ENCODE measurements at regions not wholly inside any gene's neighbourhood (a gene's known extent, or its start where the extent isn't known, plus 50 kb on each side); places are given as distances from the start of the nearest gene placed in this dataset.

GRCh38 chrX:39484159-39485068, 613.3 kb downstream of the BCOR start:
- ATAC-seq (ENCODE audit: low read depth): no peak
- TF ChIP-seq CTCF (IDR thresholded peaks at IDR 0.05): no peak
- Mint-ChIP-seq H3K27ac (no peak overlapping the region), H3K4me3 (no peak overlapping the region), H3K9me3 (no peaks in the 10 kb centered on the region), H3K36me3 (ENCODE audit: low read depth) (no peaks in the 10 kb centered on the region), H3K27me3 (no peaks in the 10 kb centered on the region), H3K4me1 (peaks cover 9% of the 10 kb centered on the region)
- ChIA-PET POLR2A (no interaction called here), CTCF (no interaction called here)
- intact Hi-C loops (cut with micrococcal nuclease): no loop called here
- DNase-seq: no peak

GRCh38 chrX:39487166-39487968, 610.4 kb downstream of the BCOR start:
- Mint-ChIP-seq H3K36me3 (ENCODE audit: low read depth) (no peaks in the 10 kb centered on the region), H3K9me3 (no peaks in the 10 kb centered on the region), H3K4me1 (peaks cover 31% of the 10 kb centered on the region), H3K4me3 (no peak overlapping the region), H3K27me3 (no peaks in the 10 kb centered on the region), H3K27ac (no peak overlapping the region)
- TF ChIP-seq CTCF (IDR thresholded peaks at IDR 0.05): no peak
- no peak for ATAC-seq (ENCODE audit: low read depth)
- CTCF ChIA-PET: no interaction called here
- no peak for DNase-seq
- POLR2A ChIA-PET: no interaction called here
- intact Hi-C loops (cut with micrococcal nuclease): no loop called here

GRCh38 chrX:39487969-39488330, 609.8 kb downstream of the BCOR start:
- Mint-ChIP-seq H3K4me3 (no peak overlapping the region), H3K27ac (no peak overlapping the region), H3K36me3 (ENCODE audit: low read depth) (no peaks in the 10 kb centered on the region), H3K4me1 (peaks cover 37% of the 10 kb centered on the region), H3K27me3 (no peaks in the 10 kb centered on the region), H3K9me3 (no peaks in the 10 kb centered on the region)
- DNase-seq (no peak), ATAC-seq (ENCODE audit: low read depth) (no peak)
- intact Hi-C loops (cut with micrococcal nuclease): no loop called here
- TF ChIP-seq CTCF (IDR thresholded peaks at IDR 0.05): no peak
- CTCF ChIA-PET: no interaction called here
- POLR2A ChIA-PET: no interaction called here

- no peaks in the 10 kb centered on the region for H3K27me3 Mint-ChIP-seq
- peak overlapping the region; percentile 84 for H3K27ac Mint-ChIP-seq
- peaks cover 52% of the 10 kb centered on the region for H3K4me1 Mint-ChIP-seq
- H3K4me3 Mint-ChIP-seq: peak overlapping the region; percentile 70
- H3K36me3 Mint-ChIP-seq (ENCODE audit: low read depth): no peaks in the 10 kb centered on the region
- peak; percentile 36 for DNase-seq
- peak; percentile 91 for ATAC-seq (ENCODE audit: low read depth)
- ChIA-PET CTCF (no interaction called here), POLR2A (interaction anchor here (0.7 kb wide), 1 partner anchor 686 kb away, joined by 7 read pairs; no protein-coding TSS in a partner anchor)
- no peak for TF ChIP-seq CTCF (IDR thresholded peaks at IDR 0.05)
- H3K9me3 Mint-ChIP-seq: no peaks in the 10 kb centered on the region
- intact Hi-C loops (cut with micrococcal nuclease): loop anchor here (1.0 to 5.0 kb wide), 5 partner anchors 49 to 606 kb away; partner anchors contain the start of gene BCOR
Measured at GRCh38 chrX:39491548-39492297, 606.0 kb downstream of the BCOR start.
